ENCODE measurements at regions not wholly inside any gene's neighbourhood (a gene's known extent, or its start where the extent isn't known, plus 50 kb on each side); places are given as distances from the start of the nearest gene placed in this dataset.

- no peak for DNase-seq
Observed at GRCh38 chr1:23614032-23614660, 54.8 kb upstream of the ID3 start.

DNA sequence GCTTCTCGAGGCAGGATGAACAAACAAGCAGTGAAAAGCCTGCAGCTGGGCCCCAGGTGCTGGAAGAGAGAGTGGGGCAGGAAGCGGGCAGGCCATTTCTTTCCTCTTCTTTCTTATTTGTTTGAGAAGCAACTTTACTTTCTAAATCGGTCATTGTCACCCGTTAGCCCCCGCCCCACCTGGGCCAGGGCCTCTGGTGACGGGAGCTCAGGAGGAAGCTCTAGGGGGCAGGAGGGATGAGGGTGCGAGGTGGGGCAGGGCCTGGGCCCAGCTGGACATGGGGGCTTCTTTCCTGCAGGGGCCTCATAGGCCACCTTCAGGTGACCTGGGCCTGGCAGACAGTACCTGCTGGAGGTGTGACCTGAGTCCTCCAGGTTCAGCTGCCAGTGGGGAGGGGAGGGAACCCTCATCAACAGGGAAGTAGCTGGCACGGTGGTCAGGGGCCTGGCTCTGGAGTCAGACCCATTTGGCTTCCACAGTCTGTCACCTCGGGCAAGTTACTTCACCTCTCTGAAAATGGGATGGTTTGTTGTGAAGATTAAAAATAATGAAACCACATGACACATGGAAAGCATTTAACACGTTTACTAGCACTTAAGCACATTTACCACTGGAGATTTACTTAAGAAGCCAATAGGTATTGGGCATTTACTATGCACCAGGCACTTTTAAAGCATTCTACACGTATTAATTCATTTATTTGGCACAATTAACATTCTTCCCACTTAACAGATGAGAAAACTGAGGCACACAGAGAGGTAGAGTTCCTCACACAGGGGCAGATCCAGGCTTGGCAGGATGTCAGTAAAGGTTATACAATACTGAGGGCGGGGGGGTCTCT, 54.1 kb upstream of the ID3 start:
- DNase-seq = no peak

GRCh38 chr1:23611601-23612327, 52.5 kb upstream of the ID3 start:
- no peak for DNase-seq

- no peak for DNase-seq
Observed at GRCh38 chr1:23610677-23611076, 51.4 kb upstream of the ID3 start.

DNA sequence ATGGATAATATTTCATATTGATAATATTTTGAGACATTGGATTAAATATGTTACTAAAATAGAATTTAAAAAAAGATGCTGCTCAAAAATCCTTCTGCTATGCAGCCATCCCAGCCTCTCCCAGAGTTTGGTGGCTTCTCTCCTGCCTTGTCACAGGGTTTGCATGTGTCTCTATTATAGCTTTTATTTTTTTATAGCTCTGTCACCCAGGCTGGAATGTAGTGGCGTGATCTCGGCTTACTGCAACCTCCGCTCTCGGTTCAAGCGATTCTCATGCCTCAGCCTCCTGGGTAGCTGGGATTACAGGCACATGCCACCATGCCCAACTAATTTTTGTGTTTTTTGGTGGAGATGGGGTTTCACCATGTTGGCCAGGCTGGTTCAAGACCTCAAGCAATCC, 50.7 kb upstream of the ID3 start:
- no peak for DNase-seq

Measured in DMS79 (cell line).